Gastroesophageal sphincter (tissue), 4 donors: ENCODE measurements at regions not wholly inside any gene's neighbourhood (a gene's known extent, or its start where the extent isn't known, plus 50 kb on each side); places are given as distances from the start of the nearest gene placed in this dataset.
"Not testable (repeated sequence)": the region's sequence is repeated elsewhere in the genome, so short reads cannot be mapped to it uniquely, and the experiment has no call there.

Source experiments
- ATAC-seq: fragments of 150-250 bp; one replicate; pipeline ENCODE4 v1.9.1; 2016; ENCODE audit warnings: mild to moderate bottlenecking, moderate library complexity
- H3K27ac ChIP-seq, 4 donors: fragments of 200-600 bp; sonication (generic) in 3 of 4; 1 replicate in 3 of 4; 2 replicates in 1 of 4; pipeline ENCODE4 v1.5.1; 2016 to 2019
- H3K27me3 ChIP-seq: fragments of 200-600 bp; sonication (generic); one replicate; pipeline ENCODE4 v1.5.1; 2019
- H3K36me3 ChIP-seq, 2 donors: fragments of 200-600 bp; sonication (generic); one replicate each; pipeline ENCODE4 v1.5.1; 2019; ENCODE audit warnings: control low read depth in 1 of 2
- H3K4me1 ChIP-seq, 3 donors: fragments of 200-600 bp; sonication (generic); 1 replicate in 2 of 3; 2 replicates in 1 of 3; pipeline ENCODE4 v1.5.1; 2016 to 2019; ENCODE audit warnings: control low read depth in 2 of 3
- H3K4me3 ChIP-seq, 2 donors: fragments of 200-600 bp; sonication (generic); one replicate each; pipeline ENCODE4 v1.5.1; 2019; ENCODE audit warnings: mild to moderate bottlenecking in 1 of 2, moderate library complexity in 1 of 2
- H3K9me3 ChIP-seq, 3 donors: fragments of 200-600 bp; sonication (generic); one replicate each; pipeline ENCODE4 v1.5.1; 2017 to 2019; ENCODE audit warnings: control low read depth in 2 of 3
- EP300 ChIP-seq: sonication (generic); formaldehyde crosslinking; IDR thresholded peaks from one replicate; pipeline ENCODE4 v1.6.1; 2017; ENCODE audit warnings: antibody characterized with exemption, mild to moderate bottlenecking
- POLR2A ChIP-seq, 2 donors: fragments of 450-650 bp; IDR thresholded peaks; one replicate each; pipeline ENCODE4 v1.6.1; 2017; ENCODE audit warnings: antibody characterized with exemption in 2 of 2, mild to moderate bottlenecking in 2 of 2, moderate library complexity in 1 of 2
- POLR2AphosphoS5 ChIP-seq: sonication (generic); formaldehyde crosslinking; IDR thresholded peaks from one replicate; pipeline ENCODE4 v1.6.1; 2017; ENCODE audit warnings: antibody characterized with exemption
- WGBS, 2 donors: methylation state at CpG; one replicate each; pipeline ENCODE4 v1.1.5; 2018; ENCODE audit warnings: low coverage in 1 of 2; 5-methylcytosine and 5-hydroxymethylcytosine counted together
- TF ChIP-seq, protein P1 (sequence below), 4 experiments: fragments of 200-600 bp in 2 of 4; fragments of 450-650 bp in 2 of 4; sonication (generic) in 1 of 4; IDR thresholded peaks; one replicate each; pipeline ENCODE4 v1.5.1; 2017 to 2019; ENCODE audit warnings: antibody characterized with exemption in 4 of 4, mild to moderate bottlenecking in 2 of 4, moderate library complexity in 2 of 4

DNA sequence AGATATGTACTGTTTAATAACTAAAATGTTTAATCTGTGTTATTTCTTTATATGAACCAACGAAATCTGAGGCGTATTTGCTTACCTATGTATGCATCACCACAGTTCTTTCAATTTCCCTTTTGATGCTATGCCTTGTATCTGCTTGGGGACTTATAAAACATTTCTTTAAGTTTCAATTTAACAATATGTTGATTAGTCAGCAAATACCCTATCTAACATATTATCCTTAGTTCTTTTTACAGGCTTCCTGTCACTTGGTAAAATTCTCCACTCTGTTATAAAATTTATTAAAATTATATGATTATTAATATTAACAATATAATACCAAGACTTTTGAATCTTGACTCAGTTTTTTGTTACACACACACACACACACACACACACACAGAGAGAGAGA lies 174.3 kb downstream of the CPS1 start:
- 89 to 100% methylated on average over 2 of the region's 2 CpGs for WGBS, 2 donors

DNA sequence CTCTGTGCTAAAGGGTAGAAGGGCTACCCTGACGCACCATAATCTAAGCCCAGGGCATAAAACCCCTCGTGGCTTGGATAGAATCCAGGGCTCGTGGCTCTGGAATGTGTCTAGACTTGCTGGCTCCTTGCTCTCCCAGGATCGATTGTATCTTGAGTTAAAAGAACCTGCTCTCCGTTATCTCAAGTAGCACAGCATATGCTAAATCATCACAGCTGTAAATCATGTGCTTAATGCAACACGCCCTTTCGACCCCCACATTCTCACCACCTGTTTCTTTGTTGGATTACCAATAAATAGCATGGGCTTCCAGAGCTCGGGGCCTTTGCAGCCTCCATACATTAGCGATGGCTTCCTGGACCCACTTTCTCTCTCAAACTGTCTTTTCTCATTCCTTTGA lies 190.4 kb downstream of the CPS1 start:
- not testable (repeated sequence) for ATAC-seq, H3K9me3 ChIP-seq, H3K27me3 ChIP-seq, H3K4me3 ChIP-seq, H3K4me1 ChIP-seq, H3K27ac ChIP-seq, H3K36me3 ChIP-seq
- WGBS, 2 donors: 12 to 23% methylated on average over 5 to 6 of the region's 9 CpGs

More for the DNA sequence above, 174.3 kb downstream of the CPS1 start:
- Histone ChIP-seq H3K27ac (no peak overlapping the region), H3K36me3 (no peaks in the 10 kb centered on the region), H3K4me1 (no peaks in the 10 kb centered on the region), H3K27me3 (no peaks in the 10 kb centered on the region), H3K4me3 (no peak overlapping the region), H3K9me3 (no peaks in the 10 kb centered on the region)
- no peak for TF ChIP-seq POLR2AphosphoS5
- TF ChIP-seq, protein P1, sequence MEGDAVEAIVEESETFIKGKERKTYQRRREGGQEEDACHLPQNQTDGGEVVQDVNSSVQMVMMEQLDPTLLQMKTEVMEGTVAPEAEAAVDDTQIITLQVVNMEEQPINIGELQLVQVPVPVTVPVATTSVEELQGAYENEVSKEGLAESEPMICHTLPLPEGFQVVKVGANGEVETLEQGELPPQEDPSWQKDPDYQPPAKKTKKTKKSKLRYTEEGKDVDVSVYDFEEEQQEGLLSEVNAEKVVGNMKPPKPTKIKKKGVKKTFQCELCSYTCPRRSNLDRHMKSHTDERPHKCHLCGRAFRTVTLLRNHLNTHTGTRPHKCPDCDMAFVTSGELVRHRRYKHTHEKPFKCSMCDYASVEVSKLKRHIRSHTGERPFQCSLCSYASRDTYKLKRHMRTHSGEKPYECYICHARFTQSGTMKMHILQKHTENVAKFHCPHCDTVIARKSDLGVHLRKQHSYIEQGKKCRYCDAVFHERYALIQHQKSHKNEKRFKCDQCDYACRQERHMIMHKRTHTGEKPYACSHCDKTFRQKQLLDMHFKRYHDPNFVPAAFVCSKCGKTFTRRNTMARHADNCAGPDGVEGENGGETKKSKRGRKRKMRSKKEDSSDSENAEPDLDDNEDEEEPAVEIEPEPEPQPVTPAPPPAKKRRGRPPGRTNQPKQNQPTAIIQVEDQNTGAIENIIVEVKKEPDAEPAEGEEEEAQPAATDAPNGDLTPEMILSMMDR (IDR thresholded peaks at IDR 0.05): no peak
- TF ChIP-seq EP300: no peak
- TF ChIP-seq POLR2A (IDR thresholded peaks at IDR 0.05): no peak
- ATAC-seq: no peak

DNA sequence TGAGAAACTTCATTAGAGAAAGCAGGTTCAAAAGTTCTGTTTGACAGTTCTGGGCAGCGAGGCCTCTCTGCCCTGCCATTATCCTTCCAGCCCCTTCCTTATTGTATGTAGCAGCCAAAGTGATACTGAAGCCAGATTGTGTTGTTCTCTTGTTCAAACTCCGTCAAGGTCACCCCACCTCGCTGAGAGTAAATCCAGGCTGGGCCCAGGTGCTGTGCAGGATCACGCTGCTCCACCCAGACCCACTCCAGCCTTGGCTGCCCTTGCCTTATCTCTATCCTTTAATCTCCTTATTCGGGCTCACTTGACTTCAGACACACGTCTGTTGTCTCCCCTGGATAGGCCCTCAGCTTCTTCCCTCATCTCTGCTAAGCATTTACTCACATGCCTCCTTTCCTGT lies 196.1 kb downstream of the CPS1 start:
- Histone ChIP-seq H3K4me1 (no peaks in the 10 kb centered on the region), H3K9me3 (no peaks in the 10 kb centered on the region), H3K27me3 (no peaks in the 10 kb centered on the region), H3K27ac (no peak overlapping the region), H3K36me3 (no peaks in the 10 kb centered on the region), H3K4me3 (no peak overlapping the region)
- WGBS, 2 donors: 25 to 35% methylated on average over 2 to 6 of the region's 6 CpGs
- TF ChIP-seq, protein P1 (IDR thresholded peaks at IDR 0.05): no peak
- TF ChIP-seq EP300: no peak
- no peak for TF ChIP-seq POLR2A (IDR thresholded peaks at IDR 0.05)
- no peak for TF ChIP-seq POLR2AphosphoS5
- no peak for ATAC-seq

DNA sequence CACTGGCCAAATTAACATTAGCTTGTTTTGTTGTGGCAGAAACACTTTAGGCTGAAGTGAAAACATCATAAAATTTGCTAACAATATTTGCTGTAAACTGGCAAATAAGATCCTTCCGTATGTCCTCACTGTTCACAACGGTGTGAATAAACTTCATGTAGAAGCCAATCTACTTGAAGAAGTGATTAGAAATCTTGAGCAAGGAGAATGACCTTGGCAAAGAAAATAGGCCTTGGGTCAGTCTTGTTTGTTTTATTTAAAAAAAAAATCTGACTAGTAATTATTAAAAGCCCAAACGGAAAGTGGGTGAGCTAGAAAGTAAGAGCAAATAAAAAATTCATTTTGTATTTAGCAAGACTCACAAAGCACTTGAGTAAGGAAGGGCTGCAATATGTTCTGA lies 197.0 kb downstream of the CPS1 start:
- Histone ChIP-seq H3K4me1 (no peaks in the 10 kb centered on the region), H3K4me3 (no peak overlapping the region), H3K27ac (no peak overlapping the region), H3K9me3 (no peaks in the 10 kb centered on the region), H3K36me3 (no peaks in the 10 kb centered on the region), H3K27me3 (no peaks in the 10 kb centered on the region)
- 46 to 55% methylated on average over 1 to 3 of the region's 3 CpGs for WGBS, 2 donors
- ATAC-seq: no peak
- TF ChIP-seq POLR2A (IDR thresholded peaks at IDR 0.05) (no peak), EP300 (no peak), POLR2AphosphoS5 (no peak)
- TF ChIP-seq, protein P1 (IDR thresholded peaks at IDR 0.05): no peak

DNA sequence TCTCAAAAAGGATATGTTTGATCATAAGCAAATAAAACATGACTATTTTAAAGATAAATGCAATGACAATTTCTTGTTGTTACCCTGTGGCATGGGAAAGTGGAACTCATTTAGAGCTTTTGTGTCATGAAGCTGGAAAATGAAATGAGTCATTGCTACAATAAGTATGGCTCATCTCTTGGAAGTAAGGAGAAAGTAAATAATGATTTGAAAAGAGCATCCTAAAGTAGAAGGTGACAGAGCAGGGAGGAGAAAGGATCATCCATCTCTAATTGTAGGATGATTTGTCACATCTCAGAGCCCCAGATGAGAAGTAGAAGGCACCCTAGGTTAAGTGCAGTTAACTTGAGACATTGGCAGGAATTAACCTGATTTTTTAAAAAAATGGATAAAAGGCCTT lies 200.5 kb downstream of the CPS1 start:
- Histone ChIP-seq H3K4me1 (no peaks in the 10 kb centered on the region), H3K36me3 (no peaks in the 10 kb centered on the region), H3K4me3 (no peak overlapping the region), H3K9me3 (no peaks in the 10 kb centered on the region), H3K27ac (no peak overlapping the region), H3K27me3 (no peaks in the 10 kb centered on the region)
- TF ChIP-seq, protein P1 (IDR thresholded peaks at IDR 0.05): no peak
- TF ChIP-seq POLR2A (IDR thresholded peaks at IDR 0.05) (no peak), POLR2AphosphoS5 (no peak), EP300 (no peak)
- ATAC-seq: no peak
